IPS DF 4.7 (cell line): ENCODE measurements at regions not wholly inside any gene's neighbourhood (a gene's known extent, or its start where the extent isn't known, plus 50 kb on each side); places are given as distances from the start of the nearest gene placed in this dataset.

Experiments used
- DNase-seq: peaks from one replicate; pipeline ENCODE4 v3.0.0-alpha.2; 2013; ENCODE audit warnings: low spot score; ENCODE audit errors: extremely low read depth

- no peak for DNase-seq
Observed at GRCh38 chr2:166568409-166568808, 74.4 kb upstream of the SCN7A start.

GRCh38 chr2:166565501-166565900 is 71.5 kb upstream of the SCN7A start:
- DNase-seq: no peak

GRCh38 chr2:166563894-166564293 is 69.8 kb upstream of the SCN7A start:
- DNase-seq: no peak

- no peak for DNase-seq
Observed at GRCh38 chr2:166560022-166560421, 66.0 kb upstream of the SCN7A start.

GRCh38 chr2:166550923-166551322 is 56.9 kb upstream of the SCN7A start:
- DNase-seq: no peak

GRCh38 chr2:166545473-166545872 is 51.4 kb upstream of the SCN7A start:
- DNase-seq: no peak
